H9 (cell line): ENCODE measurements at regions not wholly inside any gene's neighbourhood (a gene's known extent, or its start where the extent isn't known, plus 50 kb on each side); places are given as distances from the start of the nearest gene placed in this dataset.

Experiments
- DNase-seq: peaks from one replicate; pipeline ENCODE4 v3.0.0-alpha.2; 2017
- H2AFZ ChIP-seq: one replicate; pipeline ENCODE4 v1.6.1; 2013; ENCODE audit warnings: mild to moderate bottlenecking, low read length, control low read depth, moderate library complexity
- H2AK5ac ChIP-seq: 2 replicates; pipeline ENCODE4 v1.6.1; 2013; ENCODE audit warnings: low read length, control low read depth, mixed read lengths; ENCODE audit not compliant: insufficient read length
- H2BK120ac ChIP-seq: one replicate; pipeline ENCODE4 v1.6.1; 2013; ENCODE audit warnings: low read depth, mild to moderate bottlenecking, low read length, control low read depth, inconsistent platforms; ENCODE audit not compliant: poor library complexity, severe bottlenecking
- H2BK12ac ChIP-seq: 2 replicates; pipeline ENCODE4 v1.6.1; 2013; ENCODE audit warnings: low read length, control low read depth, mixed read lengths, low read depth; ENCODE audit not compliant: insufficient read length
- H2BK15ac ChIP-seq: 2 replicates; pipeline ENCODE4 v1.6.1; 2013; ENCODE audit warnings: low read depth, low read length, control low read depth
- H2BK20ac ChIP-seq: one replicate; pipeline ENCODE4 v1.6.1; 2013; ENCODE audit warnings: low read depth, mild to moderate bottlenecking, low read length, control low read depth, inconsistent platforms; ENCODE audit not compliant: poor library complexity, severe bottlenecking
- H2BK5ac ChIP-seq: 2 replicates; pipeline ENCODE4 v1.6.1; 2013; ENCODE audit warnings: low read length, control low read depth, mixed read lengths; ENCODE audit not compliant: insufficient read length
- H3K14ac ChIP-seq: 2 replicates; pipeline ENCODE4 v1.6.1; 2013; ENCODE audit warnings: low read length, control low read depth; ENCODE audit not compliant: insufficient read depth
- H3K18ac ChIP-seq: 2 replicates; pipeline ENCODE4 v1.6.1; 2013; ENCODE audit warnings: low read depth, mild to moderate bottlenecking, mixed read lengths, low read length, control low read depth; ENCODE audit not compliant: insufficient read length
- H3K23ac ChIP-seq: 2 replicates; pipeline ENCODE4 v1.6.1; 2013; ENCODE audit warnings: low read length, control low read depth, mixed read lengths, low read depth; ENCODE audit not compliant: insufficient read length
- H3K23me2 ChIP-seq: 2 replicates; pipeline ENCODE4 v1.6.1; 2013; ENCODE audit warnings: low read depth, mild to moderate bottlenecking, mixed read lengths, low read length, control low read depth; ENCODE audit not compliant: insufficient read length, poor library complexity, severe bottlenecking
- H3K27ac ChIP-seq: 2 replicates; pipeline ENCODE4 v1.5.1; 2013; ENCODE audit warnings: low read length, control low read depth, mixed read lengths, low read depth; ENCODE audit not compliant: insufficient read length
- H3K27me3 ChIP-seq: 2 replicates; pipeline ENCODE4 v1.6.1; 2013; ENCODE audit warnings: low read length, control low read depth, inconsistent platforms; ENCODE audit not compliant: insufficient read depth
- H3K4ac ChIP-seq: 2 replicates; pipeline ENCODE4 v1.6.1; 2013; ENCODE audit warnings: low read depth, mild to moderate bottlenecking, control low read depth, inconsistent platforms, low read length, moderate library complexity
- H3K4me1 ChIP-seq: 2 replicates; pipeline ENCODE4 v1.6.1; 2013; ENCODE audit warnings: low read length, control low read depth, inconsistent platforms; ENCODE audit not compliant: insufficient read depth
- H3K4me2 ChIP-seq: 2 replicates; pipeline ENCODE4 v1.6.1; 2013; ENCODE audit warnings: low read length, control low read depth, mixed read lengths; ENCODE audit not compliant: insufficient read length, insufficient read depth
- H3K56ac ChIP-seq: 2 replicates; pipeline ENCODE4 v1.6.1; 2013; ENCODE audit warnings: low read depth, mild to moderate bottlenecking, mixed read lengths, low read length, control low read depth; ENCODE audit not compliant: insufficient read length
- H3K79me1 ChIP-seq: 2 replicates; pipeline ENCODE4 v1.6.1; 2013; ENCODE audit warnings: low read depth, mild to moderate bottlenecking, moderate library complexity, low read length, control low read depth, inconsistent platforms; ENCODE audit not compliant: insufficient read depth, poor library complexity, severe bottlenecking
- H3K79me2 ChIP-seq: 2 replicates; pipeline ENCODE4 v1.6.1; 2013; ENCODE audit warnings: low read length, control low read depth, inconsistent platforms; ENCODE audit not compliant: insufficient read depth
- H3K9ac ChIP-seq: 2 replicates; pipeline ENCODE4 v1.6.1; 2013; ENCODE audit warnings: low read length, control low read depth, mixed read lengths; ENCODE audit not compliant: insufficient read length; ENCODE audit errors: extremely low read depth
- H3K9me3 ChIP-seq: one replicate; pipeline ENCODE4 v1.6.1; 2013; ENCODE audit warnings: low read depth, low read length, inconsistent platforms; ENCODE audit not compliant: control insufficient read depth
- H3T11ph ChIP-seq: one replicate; pipeline ENCODE4 v1.6.1; 2013; ENCODE audit warnings: mild to moderate bottlenecking, low read length, control low read depth, inconsistent platforms
- H4K20me1 ChIP-seq: one replicate; pipeline ENCODE4 v1.6.1; 2013; ENCODE audit not compliant: control insufficient read depth, insufficient read length, insufficient read depth
- H4K5ac ChIP-seq: 2 replicates; pipeline ENCODE4 v1.6.1; 2013; ENCODE audit warnings: low read depth, mild to moderate bottlenecking, mixed read lengths, low read length, control low read depth; ENCODE audit not compliant: insufficient read length
- H4K8ac ChIP-seq: replicated peaks from 2 replicates; pipeline ENCODE4 v1.6.1; 2013; ENCODE audit warnings: low read length, control low read depth, mixed read lengths, low read depth; ENCODE audit not compliant: insufficient read length
- H4K91ac ChIP-seq: 2 replicates; pipeline ENCODE4 v1.6.1; 2013; ENCODE audit warnings: low read depth, mild to moderate bottlenecking, moderate library complexity, mixed read lengths, low read length, control low read depth; ENCODE audit not compliant: insufficient read length
- H3K27ac Mint-ChIP-seq, 3 experiments: 2 replicates in 2 of 3; 3 replicates in 1 of 3; pipeline ENCODE4 v1.8.0; 2020 to 2021; ENCODE audit warnings: mixed read lengths in 3 of 3, mild to moderate bottlenecking in 1 of 3, moderate library complexity in 1 of 3
- H3K27me3 Mint-ChIP-seq: 2 replicates; pipeline ENCODE4 v1.8.0; 2021; ENCODE audit warnings: low read depth, mild to moderate bottlenecking, moderate library complexity, mixed read lengths
- H3K36me3 Mint-ChIP-seq, 3 experiments: 2 replicates in 2 of 3; 3 replicates in 1 of 3; pipeline ENCODE4 v1.8.0; 2020 to 2021; ENCODE audit warnings: low read depth in 3 of 3, mixed read lengths in 3 of 3; ENCODE audit not compliant: insufficient read depth in 1 of 3
- H3K4me1 Mint-ChIP-seq, 2 experiments: 2 replicates each; pipeline ENCODE4 v1.8.0; 2020; ENCODE audit warnings: mixed read lengths in 2 of 2
- H3K4me3 Mint-ChIP-seq, 2 experiments: 2 replicates in 1 of 2; 3 replicates in 1 of 2; pipeline ENCODE4 v1.8.0; 2020 to 2021; ENCODE audit warnings: mild to moderate bottlenecking in 2 of 2, mixed read lengths in 2 of 2, moderate library complexity in 1 of 2
- H3K9me3 Mint-ChIP-seq, 2 experiments: 2 replicates in 1 of 2; 3 replicates in 1 of 2; pipeline ENCODE4 v1.8.0; 2020; ENCODE audit warnings: mild to moderate bottlenecking in 2 of 2, mixed read lengths in 2 of 2, moderate library complexity in 1 of 2
- CTCF ChIP-seq: fragments of 200-600 bp; sonication (generic); conservative IDR thresholded peaks from 3 replicates; pipeline ENCODE4 v1.8.0; 2021; ENCODE audit warnings: antibody characterized with exemption, mild to moderate bottlenecking
- WGBS: extraction: QIAGEN DNeasy Blood & Tissue Kit; methylation state at CpG from one replicate; pipeline ENCODE4 v1.1.7; 2013; ENCODE audit warnings: missing lambda C conversion rate, low lambda C conversion rate, mixed read lengths; ENCODE audit not compliant: insufficient read length; ENCODE audit errors: extremely low coverage; 5-methylcytosine and 5-hydroxymethylcytosine counted together

- no peak overlapping the region for H3K56ac ChIP-seq
- H4K5ac ChIP-seq = no peak overlapping the region
- no peak overlapping the region for H3K9ac ChIP-seq
- H2AK5ac ChIP-seq = no peak overlapping the region
- no peak overlapping the region for H2BK12ac ChIP-seq
- no peak overlapping the region for H3K4me2 ChIP-seq
- H2AFZ ChIP-seq = no peak overlapping the region
- H3K18ac ChIP-seq = no peak overlapping the region
- no peak overlapping the region for H4K8ac ChIP-seq
- Mint-ChIP-seq H3K4me1 (peaks cover 0 to 11% of the 10 kb centered on the region in 2 experiments; a peak in 1 of 4 replicates), H3K4me3 (no peak overlapping the region), H3K27ac (no peak overlapping the region), H3K27me3 (0 out of 2 replicates have a peak, but pooled peaks cover 2% of the 10 kb centered on the region), H3K9me3 (peaks cover 0 to 5% of the 10 kb centered on the region in 2 experiments; a peak in 3 of 5 replicates), H3K36me3 (peaks cover 0 to 2% (median 0%) of the 10 kb centered on the region in 3 experiments; a peak in 2 of 7 replicates)
- H3K79me2 ChIP-seq = no peaks in the 10 kb centered on the region
- no peak overlapping the region for H3K14ac ChIP-seq
- H3K4me1 ChIP-seq = no peaks in the 10 kb centered on the region
- H3K9me3 ChIP-seq = no peaks in the 10 kb centered on the region
- H2BK20ac ChIP-seq = no peak overlapping the region
- no peaks in the 10 kb centered on the region for H3K27me3 ChIP-seq
- no peak overlapping the region for H3K23ac ChIP-seq
- no peaks in the 10 kb centered on the region for H3K23me2 ChIP-seq
- DNase-seq = no peak
- no peak overlapping the region for H3K4ac ChIP-seq
- no peak overlapping the region for H4K91ac ChIP-seq
- H3K27ac ChIP-seq = no peak overlapping the region
- H2BK15ac ChIP-seq = no peak overlapping the region
- no peak overlapping the region for H2BK120ac ChIP-seq
- no CpG with 5 or more reads among the region's 8 CpGs for WGBS
- no peak for TF ChIP-seq CTCF
- H3T11ph ChIP-seq = no peak overlapping the region
- no peak overlapping the region for H2BK5ac ChIP-seq
- H3K79me1 ChIP-seq = no peaks in the 10 kb centered on the region
- H4K20me1 ChIP-seq = no peaks in the 10 kb centered on the region
Observed at GRCh38 chr2:215879977-215880940, 133.1 kb downstream of the MREG start.
